Stimulated activated naive CD8-positive, alpha-beta T cell treated with anti-CD3 and anti-CD28 coated beads, Interleukin-15, amount 100 ng/mL, for 72 hours (primary cell): ENCODE measurements at regions not wholly inside any gene's neighbourhood (a gene's known extent, or its start where the extent isn't known, plus 50 kb on each side); places are given as distances from the start of the nearest gene placed in this dataset.

Experiments
- ATAC-seq: fragments of 150-1000 bp; cut with Tn5 transposase; 2 replicates; pipeline ENCODE4 v1.10.0; 2021; ENCODE audit warnings: mild to moderate bottlenecking, moderate library complexity
- DNase-seq, 2 donors: peaks; one replicate each; pipeline ENCODE4 v3.0.0; 2021 to 2022
- H3K27ac Mint-ChIP-seq, 2 donors: one replicate each; pipeline ENCODE4 v1.8.0; 2022; ENCODE audit warnings: mild to moderate bottlenecking in 2 of 2, mixed read lengths in 2 of 2, moderate library complexity in 2 of 2
- H3K27me3 Mint-ChIP-seq: one replicate; pipeline ENCODE4 v1.8.0; 2022; ENCODE audit warnings: mixed read lengths
- H3K4me1 Mint-ChIP-seq: one replicate; pipeline ENCODE4 v1.8.0; 2022; ENCODE audit warnings: mild to moderate bottlenecking, mixed read lengths
- H3K4me3 Mint-ChIP-seq, 2 donors: one replicate each; pipeline ENCODE4 v1.8.0; 2022; ENCODE audit warnings: mild to moderate bottlenecking in 2 of 2, mixed read lengths in 2 of 2, moderate library complexity in 1 of 2
- H3K9me3 Mint-ChIP-seq, 2 donors: one replicate each; pipeline ENCODE4 v1.8.0; 2022; ENCODE audit warnings: mixed read lengths in 2 of 2

GRCh38 chr2:116074161-116074560 is 1631.7 kb downstream of the DPP10 start:
- Mint-ChIP-seq H3K4me1 (no peaks in the 10 kb centered on the region), H3K27ac (no peak overlapping the region), H3K9me3 (peaks cover 12 to 15% of the 10 kb centered on the region in 2 donors), H3K4me3 (no peak overlapping the region), H3K27me3 (no peaks in the 10 kb centered on the region)
- ATAC-seq, result no peak
- no peak for DNase-seq

GRCh38 chr2:116088236-116088635 is 1645.8 kb downstream of the DPP10 start:
- H3K27ac Mint-ChIP-seq, result no peak overlapping the region
- peaks cover 0 to 11% of the 10 kb centered on the region in 2 donors for H3K9me3 Mint-ChIP-seq
- no peak for DNase-seq

GRCh38 chr2:116094196-116094595 is 1651.8 kb downstream of the DPP10 start:
- H3K4me1 Mint-ChIP-seq, result no peaks in the 10 kb centered on the region
- no peaks in the 10 kb centered on the region for H3K27me3 Mint-ChIP-seq

More at GRCh38 chr2:116088236-116088635, 1645.8 kb downstream of the DPP10 start:
- no peaks in the 10 kb centered on the region for H3K27me3 Mint-ChIP-seq
- ATAC-seq, result no peak
- H3K4me1 Mint-ChIP-seq, result no peaks in the 10 kb centered on the region
- H3K4me3 Mint-ChIP-seq, result no peak overlapping the region

GRCh38 chr2:116095636-116096035 is 1653.2 kb downstream of the DPP10 start:
- DNase-seq, result no peak
- H3K9me3 Mint-ChIP-seq, result peaks cover 18 to 44% of the 10 kb centered on the region in 2 donors
- H3K4me3 Mint-ChIP-seq, result no peak overlapping the region
- no peak overlapping the region for H3K27ac Mint-ChIP-seq
- ATAC-seq, result no peak
- H3K27me3 Mint-ChIP-seq, result no peaks in the 10 kb centered on the region
- H3K4me1 Mint-ChIP-seq, result no peaks in the 10 kb centered on the region

More at GRCh38 chr2:116094196-116094595, 1651.8 kb downstream of the DPP10 start:
- no peak overlapping the region for H3K27ac Mint-ChIP-seq
- DNase-seq (no peak), ATAC-seq (no peak)
- no peak overlapping the region for H3K4me3 Mint-ChIP-seq
- H3K9me3 Mint-ChIP-seq, result peaks cover 10 to 36% of the 10 kb centered on the region in 2 donors

- Mint-ChIP-seq H3K27me3 (no peaks in the 10 kb centered on the region), H3K4me1 (no peaks in the 10 kb centered on the region), H3K4me3 (no peak overlapping the region), H3K27ac (no peak overlapping the region), H3K9me3 (peaks cover 25 to 46% of the 10 kb centered on the region in 2 donors)
- ATAC-seq (no peak), DNase-seq (no peak)
Measured at GRCh38 chr2:116098049-116098448, 1655.6 kb downstream of the DPP10 start.

- H3K4me3 Mint-ChIP-seq, result no peak overlapping the region
- no peaks in the 10 kb centered on the region for H3K4me1 Mint-ChIP-seq
- H3K9me3 Mint-ChIP-seq, result peaks cover 6% of the 10 kb centered on the region in 2 donors
- ATAC-seq, result no peak
- H3K27ac Mint-ChIP-seq, result no peak overlapping the region
- DNase-seq, result no peak
- H3K27me3 Mint-ChIP-seq, result no peaks in the 10 kb centered on the region
Measured at GRCh38 chr2:116109471-116109870, 1667.0 kb downstream of the DPP10 start.

GRCh38 chr2:116117845-116118244 is 1675.4 kb downstream of the DPP10 start:
- ATAC-seq (no peak), DNase-seq (no peak)
- no peak overlapping the region for H3K4me3 Mint-ChIP-seq
- no peaks in the 10 kb centered on the region for H3K27me3 Mint-ChIP-seq
- no peaks in the 10 kb centered on the region for H3K4me1 Mint-ChIP-seq
- no peak overlapping the region for H3K27ac Mint-ChIP-seq
- H3K9me3 Mint-ChIP-seq, result peaks cover 4 to 22% of the 10 kb centered on the region in 2 donors

- H3K9me3 Mint-ChIP-seq, result peaks cover 7 to 10% of the 10 kb centered on the region in 2 donors
- no peak overlapping the region for H3K4me3 Mint-ChIP-seq
- H3K27ac Mint-ChIP-seq, result no peak overlapping the region
- ATAC-seq (no peak), DNase-seq (no peak)
- no peaks in the 10 kb centered on the region for H3K27me3 Mint-ChIP-seq
- H3K4me1 Mint-ChIP-seq, result no peaks in the 10 kb centered on the region
Measured at GRCh38 chr2:116132833-116133232, 1681.7 kb upstream of the DDX18 start.

GRCh38 chr2:116133381-116133942 is 1681.0 kb upstream of the DDX18 start:
- Mint-ChIP-seq H3K4me3 (no peak overlapping the region), H3K27ac (no peak overlapping the region), H3K4me1 (no peaks in the 10 kb centered on the region), H3K27me3 (no peaks in the 10 kb centered on the region), H3K9me3 (peaks cover 7 to 14% of the 10 kb centered on the region in 2 donors)
- DNase-seq (no peak), ATAC-seq (no peak)

GRCh38 chr2:116141891-116142474 is 1672.5 kb upstream of the DDX18 start:
- no peaks in the 10 kb centered on the region for H3K4me1 Mint-ChIP-seq
- H3K9me3 Mint-ChIP-seq, result peaks cover 19 to 23% of the 10 kb centered on the region in 2 donors
- ATAC-seq, result no peak
- DNase-seq, result no peak
- no peaks in the 10 kb centered on the region for H3K27me3 Mint-ChIP-seq
- H3K4me3 Mint-ChIP-seq, result no peak overlapping the region
- no peak overlapping the region for H3K27ac Mint-ChIP-seq

- no peak for ATAC-seq
Measured at GRCh38 chr2:116142644-116143227, 1671.8 kb upstream of the DDX18 start.

GRCh38 chr2:116145031-116145430 is 1669.5 kb upstream of the DDX18 start:
- DNase-seq, result no peak
- Mint-ChIP-seq H3K4me3 (no peak overlapping the region), H3K27me3 (no peaks in the 10 kb centered on the region)

More at GRCh38 chr2:116142644-116143227, 1671.8 kb upstream of the DDX18 start:
- H3K9me3 Mint-ChIP-seq, result peaks cover 19 to 23% of the 10 kb centered on the region in 2 donors
- H3K27ac Mint-ChIP-seq, result no peak overlapping the region
- no peaks in the 10 kb centered on the region for H3K27me3 Mint-ChIP-seq
- no peaks in the 10 kb centered on the region for H3K4me1 Mint-ChIP-seq
- no peak overlapping the region for H3K4me3 Mint-ChIP-seq
- no peak for DNase-seq

GRCh38 chr2:116148361-116148760 is 1666.1 kb upstream of the DDX18 start:
- Mint-ChIP-seq H3K27me3 (no peaks in the 10 kb centered on the region), H3K9me3 (peaks cover 15 to 17% of the 10 kb centered on the region in 2 donors), H3K4me1 (no peaks in the 10 kb centered on the region), H3K27ac (no peak overlapping the region), H3K4me3 (no peak overlapping the region)
- DNase-seq (no peak), ATAC-seq (no peak)

More at GRCh38 chr2:116145031-116145430, 1669.5 kb upstream of the DDX18 start:
- peaks cover 14 to 17% of the 10 kb centered on the region in 2 donors for H3K9me3 Mint-ChIP-seq
- no peak overlapping the region for H3K27ac Mint-ChIP-seq
- H3K4me1 Mint-ChIP-seq, result no peaks in the 10 kb centered on the region
- ATAC-seq, result no peak

GRCh38 chr2:116153729-116154128 is 1660.8 kb upstream of the DDX18 start:
- ATAC-seq (no peak), DNase-seq (no peak)
- Mint-ChIP-seq H3K4me1 (no peaks in the 10 kb centered on the region), H3K27ac (no peak overlapping the region), H3K9me3 (peaks cover 28 to 32% of the 10 kb centered on the region in 2 donors), H3K4me3 (no peak overlapping the region), H3K27me3 (no peaks in the 10 kb centered on the region)

GRCh38 chr2:116160657-116161056 is 1653.8 kb upstream of the DDX18 start:
- ATAC-seq, result no peak
- no peak overlapping the region for H3K4me3 Mint-ChIP-seq

GRCh38 chr2:116162395-116162794 is 1652.1 kb upstream of the DDX18 start:
- DNase-seq, result no peak
- Mint-ChIP-seq H3K4me3 (no peak overlapping the region), H3K27me3 (no peaks in the 10 kb centered on the region), H3K27ac (no peak overlapping the region), H3K4me1 (no peaks in the 10 kb centered on the region), H3K9me3 (peaks cover 19 to 46% of the 10 kb centered on the region in 2 donors)
- ATAC-seq, result no peak

More at GRCh38 chr2:116160657-116161056, 1653.8 kb upstream of the DDX18 start:
- no peak for DNase-seq
- Mint-ChIP-seq H3K27me3 (no peaks in the 10 kb centered on the region), H3K27ac (no peak overlapping the region), H3K9me3 (peaks cover 19 to 52% of the 10 kb centered on the region in 2 donors), H3K4me1 (no peaks in the 10 kb centered on the region)
